NK-92 treated with Interleukin-12 subunit alpha and Interleukin-12 subunit beta, amount 100 ng/mL, for 24 hours (cell line): ENCODE measurements at regions not wholly inside any gene's neighbourhood (a gene's known extent, or its start where the extent isn't known, plus 50 kb on each side); places are given as distances from the start of the nearest gene placed in this dataset.

Experiments used
- DNase-seq: peaks from one replicate; lab custom pipeline; 2025; lab: John Stamatoyannopoulos, UW

DNA sequence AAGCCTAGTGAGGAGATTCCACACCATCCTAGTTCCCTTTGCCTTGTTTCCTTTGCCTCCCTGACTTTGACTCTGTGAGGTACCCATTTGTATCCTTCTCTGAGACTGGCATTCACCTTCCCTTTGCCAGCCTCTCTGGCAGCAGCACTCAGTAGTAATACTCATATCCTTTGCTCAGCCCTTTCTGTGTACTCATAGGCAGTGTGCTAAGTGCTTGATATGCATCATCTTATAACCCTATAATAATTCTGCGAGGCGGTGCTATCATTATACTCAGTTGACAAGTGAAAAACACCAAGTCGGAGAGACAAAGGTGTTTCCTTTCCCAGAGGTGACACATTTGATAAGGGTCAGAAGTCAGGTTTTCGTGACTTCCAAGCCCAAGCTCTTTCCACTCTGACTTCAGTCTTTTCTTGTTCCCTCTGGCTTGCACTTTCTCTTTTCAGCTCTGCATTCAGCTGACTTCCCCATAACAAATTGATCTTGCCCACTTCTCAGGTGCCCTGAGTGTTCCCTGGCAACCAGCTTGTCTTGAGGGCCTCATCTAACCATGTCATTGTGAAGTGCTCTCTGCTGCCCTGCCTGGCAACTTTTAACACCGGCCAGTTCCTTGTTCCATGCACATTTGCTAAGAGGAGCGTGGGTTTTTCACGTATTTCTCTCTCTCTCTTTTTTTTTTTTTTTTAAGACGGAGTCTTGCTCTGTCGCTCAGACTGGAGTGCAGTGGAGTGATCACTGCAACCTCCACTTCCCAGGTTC lies 94.5 kb upstream of the UPP2 start:
- no peak for DNase-seq

DNA sequence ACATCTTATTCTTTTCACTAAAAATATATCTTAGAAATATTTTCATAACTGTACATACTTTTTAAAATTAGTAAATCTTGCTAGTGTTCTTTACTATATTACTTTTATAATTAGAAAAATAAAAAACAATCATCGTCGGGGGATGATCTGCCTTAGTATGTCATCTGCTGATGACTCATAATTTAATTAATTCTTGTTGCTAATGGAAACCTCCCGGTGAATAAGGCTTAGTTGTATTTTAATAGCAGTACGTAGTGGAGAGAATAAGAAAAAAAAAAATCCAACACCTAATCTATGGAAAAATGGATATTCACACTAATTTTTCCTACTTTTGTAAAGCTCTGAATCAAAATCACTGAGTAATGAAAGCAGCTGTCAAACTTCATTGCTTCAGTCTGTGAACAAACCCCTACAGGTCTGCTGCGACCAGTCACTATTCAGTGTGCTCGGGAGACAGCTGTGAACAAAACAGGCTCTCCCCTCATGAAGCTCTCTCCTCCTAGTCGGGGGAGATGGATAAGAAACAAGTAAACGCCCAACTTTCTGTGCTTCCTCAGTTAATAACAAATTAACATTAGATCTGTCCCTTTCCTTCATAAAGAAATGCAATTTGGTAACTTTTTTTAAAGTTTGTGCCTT lies 97.4 kb upstream of the UPP2 start:
- no peak for DNase-seq

DNA sequence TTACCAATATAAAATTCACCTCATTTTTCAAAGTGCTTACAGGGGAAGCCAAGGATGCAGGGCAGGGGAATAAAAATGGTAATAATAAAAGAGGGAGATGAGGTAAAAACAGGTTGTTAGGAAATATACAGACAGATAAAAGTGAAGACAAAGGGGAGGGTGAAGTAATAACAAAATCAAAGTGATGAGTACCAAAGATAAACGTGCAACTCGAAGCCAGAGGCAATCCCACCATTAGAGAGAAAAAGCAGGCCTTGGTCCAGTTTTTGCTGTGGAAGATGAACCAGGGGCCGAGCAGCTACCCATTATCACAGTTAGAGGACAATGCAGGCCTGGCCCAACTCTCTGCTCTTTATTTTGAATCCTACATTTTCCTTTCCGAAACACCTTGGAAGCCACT lies 99.6 kb upstream of the UPP2 start:
- DNase-seq = no peak

DNA sequence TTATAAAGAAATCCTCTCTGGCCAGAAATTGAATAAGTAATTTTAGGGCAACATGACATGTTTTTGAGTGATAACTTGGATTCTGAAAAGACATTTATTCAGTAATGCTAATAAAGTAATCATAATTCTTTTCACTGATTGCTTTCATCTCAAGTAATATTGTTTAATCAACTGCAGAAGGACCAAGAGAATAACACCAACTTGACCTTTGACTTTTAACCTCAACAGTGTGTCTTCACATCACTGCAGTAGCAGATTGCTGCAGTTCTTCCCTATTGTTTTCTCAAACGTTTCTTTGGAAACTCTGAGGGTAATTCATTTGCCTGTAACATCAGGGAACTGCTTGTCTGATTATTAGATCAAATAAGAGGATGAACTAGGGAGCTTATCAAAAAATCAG lies 104.9 kb upstream of the UPP2 start:
- no peak for DNase-seq

DNA sequence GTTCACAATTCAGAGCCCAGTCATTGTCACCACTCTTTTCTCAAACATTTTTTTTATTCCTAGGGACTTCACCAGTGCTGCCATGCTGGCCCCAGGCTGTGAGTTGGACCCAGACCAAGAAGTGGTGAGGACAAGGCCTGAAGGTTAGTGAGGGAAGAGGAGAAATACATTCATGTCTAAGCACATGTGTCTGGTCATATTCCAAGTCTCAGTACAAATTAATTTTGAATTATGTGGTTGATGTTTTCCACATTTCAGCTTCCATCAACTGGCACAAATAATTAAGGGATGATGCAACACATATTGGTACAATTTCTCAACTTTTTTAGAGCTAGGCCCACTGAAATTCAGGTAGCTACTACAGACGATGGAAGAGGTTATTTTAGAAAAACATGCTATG lies 106.6 kb upstream of the UPP2 start:
- DNase-seq = no peak

DNA sequence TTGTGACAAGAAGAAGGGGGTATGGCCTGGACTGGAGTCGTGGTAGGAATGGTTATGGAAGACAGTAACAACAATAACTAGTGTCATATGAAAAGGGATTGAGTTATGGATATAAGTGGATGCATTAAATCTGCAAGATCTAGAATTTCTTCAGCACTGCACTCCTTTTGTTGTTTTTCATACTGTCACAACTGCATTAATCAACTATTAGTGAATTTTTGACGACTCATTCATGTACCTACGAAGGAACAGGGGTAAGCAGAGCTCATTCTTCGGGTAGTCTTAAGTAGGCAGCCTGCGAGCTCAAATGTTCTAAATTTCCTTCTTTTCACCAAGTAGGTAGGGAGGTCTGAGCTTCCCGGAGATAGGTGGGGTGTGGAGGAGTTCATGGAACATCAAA lies 109.7 kb upstream of the UPP2 start:
- DNase-seq = no peak

DNA sequence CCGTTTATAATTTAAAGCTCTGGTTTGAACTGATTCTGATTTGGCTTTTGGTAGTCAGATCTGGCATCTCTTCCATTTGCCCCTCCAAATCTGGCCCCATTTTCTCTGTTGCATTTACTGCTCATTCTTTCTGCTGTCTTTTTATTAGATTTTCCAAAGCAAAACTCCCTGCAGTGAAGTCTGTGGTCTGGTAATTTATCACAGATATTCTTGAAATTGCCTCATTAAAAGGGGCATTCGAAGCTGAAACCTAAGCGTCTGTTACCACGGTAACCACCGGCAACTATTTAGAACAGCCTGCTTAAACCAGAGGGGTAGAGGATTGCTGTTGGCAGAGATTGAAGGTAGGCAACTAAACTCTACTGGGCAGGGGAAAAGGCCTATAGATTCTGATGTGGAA lies 111.5 kb upstream of the UPP2 start:
- DNase-seq = no peak

DNA sequence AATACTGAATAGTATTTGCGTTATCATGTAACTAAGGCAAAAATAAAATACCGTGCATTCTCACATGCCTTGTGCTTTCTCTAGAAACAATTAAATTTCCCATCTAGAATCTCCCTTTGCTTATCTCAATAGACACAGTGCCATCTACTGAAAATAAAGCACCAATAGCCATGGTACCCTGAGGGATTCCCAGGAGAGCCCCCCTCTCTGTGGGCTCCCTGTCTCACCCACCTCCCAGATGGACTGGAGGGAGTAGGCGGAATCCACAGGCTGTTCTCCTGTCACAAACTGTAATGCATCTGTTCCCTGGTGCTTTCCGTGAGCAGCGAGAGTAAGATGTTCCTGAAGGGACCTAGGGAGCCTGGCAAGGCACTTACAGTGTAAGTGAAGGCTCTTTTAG lies 112.4 kb upstream of the UPP2 start:
- no peak for DNase-seq

DNA sequence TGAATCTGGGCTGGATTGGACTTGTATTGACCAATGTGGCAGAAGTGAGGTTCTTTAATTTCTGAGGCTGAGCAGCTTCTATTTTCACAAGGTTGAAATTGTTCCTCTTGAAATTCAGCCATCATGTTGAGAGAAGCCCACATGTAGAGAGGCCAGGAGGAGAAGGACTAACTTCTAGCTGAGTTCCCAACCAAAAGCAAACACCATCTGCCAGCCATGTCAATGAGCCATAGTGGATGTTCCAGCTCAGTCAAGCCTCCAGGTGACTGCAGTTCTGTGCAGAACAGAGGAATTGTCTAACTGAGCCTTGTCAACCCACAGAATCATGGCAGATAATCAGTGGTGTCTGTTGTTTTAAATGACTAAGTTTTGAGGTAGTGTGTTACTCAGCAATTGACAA lies 110.6 kb upstream of the ACVR1 start:
- DNase-seq = no peak

DNA sequence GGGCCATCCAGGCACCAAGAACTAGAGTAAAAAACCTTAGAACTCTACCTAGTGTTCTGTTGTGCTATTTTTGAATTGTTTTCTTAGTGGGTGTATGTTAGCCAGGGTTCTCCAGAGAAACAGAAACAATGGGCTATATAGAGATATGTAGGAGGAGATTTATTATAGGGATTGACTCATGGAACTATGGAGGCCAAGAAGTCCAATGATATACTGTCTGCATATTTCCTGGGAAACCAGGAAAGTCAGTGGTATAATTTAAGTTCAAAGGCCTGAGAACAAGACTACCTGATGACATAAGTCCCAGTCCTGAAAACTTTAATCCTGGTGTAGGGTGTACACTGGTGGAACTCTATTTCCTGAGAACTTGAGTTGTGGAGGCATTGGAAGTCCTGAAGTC lies 108.7 kb upstream of the ACVR1 start:
- no peak for DNase-seq

DNA sequence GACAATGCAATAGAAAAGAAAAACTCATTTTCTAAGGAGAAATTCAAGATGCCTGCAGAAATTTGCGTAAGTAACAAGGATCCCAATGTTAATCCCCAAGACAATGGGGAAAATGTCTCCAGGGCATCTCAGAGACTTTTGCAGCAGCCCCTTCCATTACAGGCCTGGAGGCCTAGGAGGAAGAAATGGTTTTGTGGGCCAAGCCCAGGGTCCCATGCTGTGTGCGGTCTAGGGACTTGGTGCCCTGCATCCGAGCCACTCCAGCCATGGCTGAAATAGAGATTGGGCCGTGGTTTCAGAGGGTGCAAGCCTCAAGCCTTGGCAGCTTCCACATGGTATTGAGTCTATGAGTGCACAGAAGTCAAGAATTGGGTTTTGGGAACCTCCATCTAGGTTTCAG lies 103.9 kb upstream of the ACVR1 start:
- DNase-seq = no peak

DNA sequence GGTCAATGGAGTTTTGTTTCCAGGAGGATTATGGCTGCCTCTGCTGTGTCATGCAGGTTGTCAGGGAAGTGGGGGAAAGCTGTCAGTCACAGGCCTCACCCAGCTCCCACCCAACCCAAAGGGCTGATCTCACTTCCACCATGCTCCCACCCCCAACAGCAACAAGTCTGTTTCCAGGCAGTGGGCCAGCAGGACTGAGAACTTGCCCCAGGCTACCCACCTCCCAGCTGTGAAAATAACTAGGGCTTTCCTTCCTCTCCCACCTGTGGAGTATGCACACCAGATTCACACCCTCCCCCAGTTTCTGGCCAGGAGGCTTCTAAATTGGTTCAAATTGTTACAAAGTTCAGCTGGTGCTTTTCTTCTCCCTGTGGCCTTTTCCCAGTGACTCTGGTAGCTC lies 95.6 kb upstream of the ACVR1 start:
- DNase-seq = no peak

DNA sequence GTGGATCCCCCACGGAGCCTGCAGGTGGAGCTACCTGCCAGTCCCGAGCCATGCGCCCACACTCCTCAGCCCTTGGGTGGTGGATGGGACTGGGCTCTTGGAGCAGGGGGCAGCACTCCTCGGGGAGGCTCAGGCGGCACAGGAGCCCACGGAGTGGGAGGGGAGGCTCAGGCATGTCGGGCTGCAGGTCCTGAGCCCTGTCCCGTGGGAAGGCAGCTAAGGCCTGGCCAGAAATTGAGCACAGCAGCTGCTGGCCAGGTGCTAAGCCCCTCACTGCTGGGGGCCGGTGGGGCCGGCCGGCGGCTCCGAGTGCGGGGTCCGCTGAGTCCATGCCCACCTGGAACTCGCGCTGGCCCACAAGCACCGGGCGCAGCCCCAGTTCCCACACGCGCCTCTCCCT lies 91.7 kb upstream of the ACVR1 start:
- DNase-seq = no peak

DNA sequence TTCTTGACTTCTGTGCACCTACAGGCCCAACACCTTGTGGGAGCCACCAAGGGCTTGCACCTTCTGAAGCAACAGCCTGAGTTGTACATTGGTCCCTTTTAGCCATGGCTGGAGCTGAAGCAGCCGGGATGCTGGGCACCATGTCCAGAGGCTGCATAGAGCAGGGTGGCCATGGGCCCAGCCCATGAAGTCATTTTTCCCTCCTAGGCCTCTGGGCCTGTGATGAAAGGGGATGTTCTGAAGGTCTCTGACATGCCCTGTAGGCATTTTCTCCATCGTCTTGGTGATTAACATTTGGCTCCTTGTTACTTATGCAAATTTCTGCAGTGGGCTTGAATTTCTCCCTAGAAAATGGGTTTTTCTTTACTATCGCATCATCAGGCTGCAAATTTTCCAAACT lies 83.1 kb upstream of the ACVR1 start:
- DNase-seq = no peak

DNA sequence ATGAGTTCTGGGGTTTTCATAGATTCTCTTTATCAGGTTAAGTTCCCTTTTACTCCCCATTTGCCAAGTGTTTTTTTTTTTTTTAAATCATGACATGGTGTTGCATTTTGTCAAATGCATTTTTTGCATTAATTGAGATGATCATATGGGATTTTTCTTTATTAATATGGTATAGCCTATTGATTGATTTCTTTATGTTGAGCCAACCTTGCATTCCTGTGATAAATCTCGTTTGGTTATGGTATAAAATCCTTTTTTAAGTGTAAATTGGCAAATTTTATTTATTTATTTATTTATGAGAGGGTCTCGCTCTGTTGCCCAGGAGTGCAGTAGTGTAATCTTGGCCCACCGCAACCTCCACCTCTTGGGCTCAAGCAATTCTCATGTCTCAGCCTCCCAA lies 81.5 kb upstream of the ACVR1 start:
- DNase-seq = no peak

DNA sequence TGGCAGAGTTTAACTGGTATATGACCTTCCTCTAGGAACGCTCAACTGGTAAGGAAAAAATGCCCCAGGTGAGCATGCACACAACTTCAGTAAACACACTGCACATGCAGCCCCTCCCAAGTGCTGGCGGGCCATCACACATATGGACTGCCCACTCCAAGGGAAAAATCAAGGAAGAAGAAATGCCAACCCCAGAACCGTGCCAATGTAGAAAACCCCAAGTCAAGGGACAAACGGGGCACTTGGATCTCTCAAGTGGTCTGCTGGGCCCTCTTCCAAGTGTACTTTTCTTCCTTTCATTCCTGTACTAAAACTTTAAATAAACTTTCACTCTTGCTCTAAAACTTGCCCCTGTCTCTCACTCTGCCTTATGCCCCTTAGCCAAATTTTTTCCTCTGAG lies 76.4 kb upstream of the ACVR1 start:
- no peak for DNase-seq

DNA sequence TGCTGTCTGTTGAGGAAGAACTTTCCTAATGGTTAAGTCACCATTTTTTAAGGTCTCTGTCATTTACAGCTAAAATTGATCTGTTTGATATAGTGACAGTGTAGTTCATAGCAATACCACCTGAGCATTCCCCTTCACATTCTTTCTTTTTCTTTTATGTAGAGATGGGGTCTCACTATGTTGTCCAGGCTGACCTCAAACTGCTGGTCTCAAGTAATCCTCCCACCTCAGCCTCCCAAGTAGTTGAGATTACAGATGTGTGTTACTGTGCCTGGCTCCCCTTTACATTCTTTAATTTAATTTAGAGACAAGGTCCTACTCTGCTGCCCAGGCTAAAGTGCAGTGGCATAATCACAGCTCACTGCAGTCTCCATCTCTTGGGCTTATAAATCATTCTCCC lies 72.7 kb upstream of the ACVR1 start:
- no peak for DNase-seq

DNA sequence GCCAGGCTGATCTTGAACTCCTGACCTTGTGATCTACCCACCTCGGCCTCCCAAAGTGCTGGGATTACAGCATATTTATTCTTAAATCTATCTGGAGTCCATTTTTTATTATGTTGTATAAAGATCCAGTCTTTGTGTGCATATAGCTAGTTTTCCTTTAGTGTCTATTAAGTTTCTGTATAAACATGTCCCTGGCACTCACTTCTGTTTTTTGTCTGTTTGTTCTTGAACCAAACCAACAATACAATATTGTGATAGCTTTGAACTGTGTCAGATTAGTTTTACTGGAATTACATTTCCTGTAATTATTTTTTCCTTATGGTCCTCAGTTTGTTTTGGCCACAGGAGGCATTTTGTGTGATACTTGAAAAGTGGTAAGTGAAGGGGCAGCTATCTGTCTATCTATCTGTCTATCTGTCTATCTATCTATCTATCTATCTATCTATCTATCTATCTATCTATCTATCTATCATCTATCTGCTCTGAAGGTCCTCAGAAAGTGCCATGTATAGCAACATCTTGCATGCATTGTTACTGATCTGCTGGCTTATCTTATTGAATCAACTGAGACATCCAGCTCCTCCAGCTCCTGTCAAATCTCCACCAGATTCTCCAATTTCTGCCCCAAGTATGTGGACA lies 70.9 kb upstream of the ACVR1 start:
- DNase-seq = no peak

DNA sequence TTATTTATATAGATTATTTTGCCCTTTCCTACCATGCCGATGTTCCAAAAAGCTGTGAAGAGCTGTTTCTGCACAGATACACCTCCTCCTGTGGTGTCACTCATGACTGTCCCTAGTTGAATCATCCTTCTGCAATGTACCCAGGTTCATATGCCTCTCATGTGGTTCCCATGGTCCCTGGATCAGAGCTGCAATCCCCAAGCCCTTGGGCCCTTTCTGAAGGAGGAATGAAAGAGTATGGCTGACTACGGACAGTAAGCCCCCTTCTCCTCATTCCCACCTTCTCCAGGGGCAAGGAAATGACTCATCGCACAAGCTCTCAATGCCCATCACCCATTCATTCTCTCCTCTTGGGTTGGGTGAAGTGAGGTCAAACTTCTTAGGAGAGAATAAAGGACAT lies 63.9 kb upstream of the ACVR1 start:
- no peak for DNase-seq

DNA sequence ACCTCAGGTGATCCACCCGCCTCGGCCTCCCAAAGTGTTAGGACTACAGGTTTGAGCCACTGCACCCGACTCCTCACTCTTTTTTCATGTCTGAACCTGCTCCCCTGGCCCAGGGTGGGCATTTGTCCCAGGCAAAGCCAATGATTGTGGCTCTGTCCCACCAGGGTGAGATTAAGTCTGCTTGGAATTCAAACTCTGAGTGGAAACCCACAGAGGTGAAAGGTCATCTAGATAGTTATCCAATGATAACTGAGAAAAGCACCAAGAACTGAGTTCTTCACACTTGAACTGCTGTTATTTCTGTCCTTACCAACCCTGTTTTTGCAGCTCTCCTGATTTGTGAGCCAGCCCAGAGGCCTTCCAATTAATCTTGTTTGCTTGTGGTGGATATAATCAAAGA lies 62.4 kb upstream of the ACVR1 start:
- no peak for DNase-seq

DNA sequence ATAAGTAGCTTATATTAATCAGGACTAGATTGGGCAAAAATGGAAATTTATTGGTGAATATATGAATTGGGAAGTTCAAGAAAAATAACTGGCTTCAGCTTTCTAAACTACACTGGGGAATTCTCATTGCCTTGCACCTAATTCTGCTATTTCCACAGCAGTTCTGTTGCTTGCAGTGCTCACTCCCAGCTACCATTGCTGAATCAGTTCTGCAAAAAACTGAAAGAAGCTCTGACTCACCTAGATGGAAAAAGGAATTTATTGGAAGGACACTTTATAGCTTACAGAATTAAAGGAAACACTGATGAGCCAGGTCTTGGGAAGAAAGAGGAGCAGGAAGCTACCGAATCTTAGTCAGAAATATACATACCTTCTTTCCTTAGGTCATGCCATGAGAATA lies 60.3 kb upstream of the ACVR1 start:
- no peak for DNase-seq

DNA sequence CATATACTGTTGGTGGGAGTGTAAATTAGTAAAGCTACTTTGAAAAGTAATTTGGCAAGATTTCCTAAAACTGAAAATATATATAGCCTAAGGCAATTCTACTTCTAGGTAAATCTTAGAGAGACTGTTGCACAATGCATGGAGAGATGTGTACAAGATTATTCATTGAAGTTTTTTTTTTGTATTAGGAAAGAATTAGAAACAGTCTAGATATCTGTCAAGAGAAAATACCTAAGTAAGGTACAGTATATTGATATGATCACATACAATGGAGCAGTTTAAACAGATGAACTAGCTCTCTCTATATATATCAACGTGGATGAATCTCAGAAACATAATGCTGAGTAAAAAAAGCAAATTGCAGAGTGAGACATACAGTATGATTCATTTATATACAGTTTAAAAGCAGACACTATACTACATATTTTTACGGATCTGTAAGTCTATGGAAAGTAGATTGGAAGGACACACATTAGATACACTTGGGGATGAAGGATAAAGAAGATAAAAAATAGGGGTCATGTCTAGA lies 59.3 kb upstream of the ACVR1 start:
- DNase-seq = no peak

DNA sequence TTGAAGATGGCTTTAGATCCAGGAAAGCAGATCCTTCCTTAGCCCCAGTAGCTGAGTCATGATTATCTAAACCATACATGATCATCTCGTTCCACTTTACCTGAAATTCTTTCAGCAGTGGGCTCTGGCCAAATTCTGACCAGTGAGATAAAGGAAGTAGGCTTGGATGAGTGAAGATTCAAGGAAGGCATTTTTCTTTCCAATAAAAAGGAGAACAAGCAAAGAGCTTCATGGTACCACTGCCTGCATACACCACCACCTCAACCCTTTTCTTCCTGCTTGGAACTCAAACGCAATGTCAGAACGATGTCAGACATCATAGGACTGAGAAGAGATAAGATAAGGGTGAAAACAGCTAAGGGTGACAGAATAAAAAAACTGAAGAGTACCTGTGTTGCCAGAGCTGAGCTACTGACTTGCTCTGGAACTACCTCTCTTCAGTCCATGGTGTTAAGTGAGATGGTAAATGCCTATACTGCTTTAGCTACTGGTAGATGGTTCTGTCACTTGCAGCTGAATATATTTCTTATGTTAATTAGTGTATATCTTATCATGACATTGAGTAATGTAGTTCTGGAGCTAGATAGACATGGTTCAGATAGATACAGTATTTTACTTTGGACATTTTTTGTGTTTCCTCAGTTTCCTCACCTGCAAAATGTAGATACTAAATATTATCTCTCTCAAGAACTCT lies 58.7 kb upstream of the ACVR1 start:
- DNase-seq = no peak
